NCI-H510A treated with DMSO at 0.1 percent for 48 hours (cell line): ENCODE measurements at regions not wholly inside any gene's neighbourhood (a gene's known extent, or its start where the extent isn't known, plus 50 kb on each side); places are given as distances from the start of the nearest gene placed in this dataset.

Experiments used
- DNase-seq: peaks from one replicate; lab custom pipeline; 2025; lab: John Stamatoyannopoulos, UW

- no peak for DNase-seq
Observed at GRCh38 chr20:11083841-11084240, 410.0 kb upstream of the JAG1 start.

GRCh38 chr20:11084508-11084907 lies 410.7 kb upstream of the JAG1 start:
- no peak for DNase-seq

- no peak for DNase-seq
Observed at GRCh38 chr20:11086970-11087369, 413.2 kb upstream of the JAG1 start.

GRCh38 chr20:11090751-11091150 lies 417.0 kb upstream of the JAG1 start:
- no peak for DNase-seq

- DNase-seq, result no peak
Observed at GRCh38 chr20:11091511-11091910, 417.7 kb upstream of the JAG1 start.

- DNase-seq, result no peak
Observed at GRCh38 chr20:11092151-11092550, 418.4 kb upstream of the JAG1 start.

- DNase-seq, result no peak
Observed at GRCh38 chr20:11094196-11094595, 420.4 kb upstream of the JAG1 start.

GRCh38 chr20:11094711-11095110 lies 420.9 kb upstream of the JAG1 start:
- DNase-seq, result no peak

GRCh38 chr20:11098888-11099287 lies 425.1 kb upstream of the JAG1 start:
- no peak for DNase-seq

- DNase-seq, result no peak
Observed at GRCh38 chr20:11101243-11101642, 427.4 kb upstream of the JAG1 start.

GRCh38 chr20:11101696-11102095 lies 427.9 kb upstream of the JAG1 start:
- DNase-seq, result no peak

- DNase-seq, result no peak
Observed at GRCh38 chr20:11103866-11104265, 430.1 kb upstream of the JAG1 start.

- DNase-seq, result no peak
Observed at GRCh38 chr20:11108102-11108810, 434.5 kb upstream of the JAG1 start.

GRCh38 chr20:11110535-11110934 lies 436.7 kb upstream of the JAG1 start:
- no peak for DNase-seq

- DNase-seq, result no peak
Observed at GRCh38 chr20:11111191-11111590, 437.4 kb upstream of the JAG1 start.

- peak; percentile 88 for DNase-seq
Observed at GRCh38 chr20:11112832-11113231, 439.0 kb upstream of the JAG1 start.

- no peak for DNase-seq
Observed at GRCh38 chr20:11114382-11114781, 440.6 kb upstream of the JAG1 start.

GRCh38 chr20:11117808-11118528 lies 444.2 kb upstream of the JAG1 start:
- DNase-seq, result no peak

GRCh38 chr20:11118802-11119380 lies 445.1 kb upstream of the JAG1 start:
- no peak for DNase-seq

- no peak for DNase-seq
Observed at GRCh38 chr20:11119573-11119972, 445.8 kb upstream of the JAG1 start.

GRCh38 chr20:11120431-11120830 lies 446.6 kb upstream of the JAG1 start:
- DNase-seq, result no peak

GRCh38 chr20:11124849-11125505 lies 451.2 kb upstream of the JAG1 start:
- DNase-seq, result no peak

- no peak for DNase-seq
Observed at GRCh38 chr20:11128220-11128718, 454.5 kb upstream of the JAG1 start.
